Activated naive CD4-positive, alpha-beta T cell treated with anti-CD3 and anti-CD28 coated beads, Interleukin-2, amount 50 U/mL, for 72 hours (primary cell): ENCODE measurements at regions not wholly inside any gene's neighbourhood (a gene's known extent, or its start where the extent isn't known, plus 50 kb on each side); places are given as distances from the start of the nearest gene placed in this dataset.

Source experiments
- ATAC-seq, 2 donors: fragments of 150-1000 bp; cut with Tn5 transposase; 2 replicates each; pipeline ENCODE4 v1.10.0; 2021; ENCODE audit warnings: mild to moderate bottlenecking in 2 of 2, moderate library complexity in 2 of 2
- DNase-seq, 2 donors: peaks; one replicate each; pipeline ENCODE4 v3.0.0; 2021 to 2022; ENCODE audit warnings: low spot score in 2 of 2
- H3K27ac Mint-ChIP-seq, 2 donors: one replicate each; pipeline ENCODE4 v1.8.0; 2022; ENCODE audit warnings: mild to moderate bottlenecking in 2 of 2, mixed read lengths in 2 of 2
- H3K36me3 Mint-ChIP-seq, 2 donors: one replicate each; pipeline ENCODE4 v1.8.0; 2022; ENCODE audit warnings: mixed read lengths in 2 of 2
- H3K9me3 Mint-ChIP-seq, 2 donors: one replicate each; pipeline ENCODE4 v1.8.0; 2022; ENCODE audit warnings: mixed read lengths in 2 of 2

DNA sequence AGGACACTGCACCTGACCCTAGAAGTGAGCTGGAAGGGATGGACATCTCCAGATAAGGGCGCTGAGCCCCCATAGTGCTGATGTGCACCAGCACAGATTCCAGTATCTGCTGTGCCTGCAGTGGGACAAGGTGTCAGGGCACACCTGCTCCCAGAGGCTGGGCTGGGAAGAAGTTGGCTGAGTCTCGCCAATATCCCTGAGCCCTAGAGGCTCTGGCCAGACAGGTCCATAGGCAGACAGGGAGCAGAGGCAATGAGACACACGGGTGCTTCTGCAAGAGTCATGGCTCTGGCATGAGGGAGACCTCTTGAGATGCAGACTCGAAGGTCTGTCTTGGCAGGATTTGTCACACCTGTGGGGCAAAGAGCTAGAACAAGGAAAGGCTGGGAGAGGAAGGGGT, 1321.5 kb downstream of the UQCRFS1 start:
- ATAC-seq, result no peak
- Mint-ChIP-seq H3K36me3 (peaks cover 0 to 16% of the 10 kb centered on the region in 2 donors), H3K27ac (no peak overlapping the region), H3K9me3 (peaks cover 18 to 25% of the 10 kb centered on the region in 2 donors)
- DNase-seq, result no peak

DNA sequence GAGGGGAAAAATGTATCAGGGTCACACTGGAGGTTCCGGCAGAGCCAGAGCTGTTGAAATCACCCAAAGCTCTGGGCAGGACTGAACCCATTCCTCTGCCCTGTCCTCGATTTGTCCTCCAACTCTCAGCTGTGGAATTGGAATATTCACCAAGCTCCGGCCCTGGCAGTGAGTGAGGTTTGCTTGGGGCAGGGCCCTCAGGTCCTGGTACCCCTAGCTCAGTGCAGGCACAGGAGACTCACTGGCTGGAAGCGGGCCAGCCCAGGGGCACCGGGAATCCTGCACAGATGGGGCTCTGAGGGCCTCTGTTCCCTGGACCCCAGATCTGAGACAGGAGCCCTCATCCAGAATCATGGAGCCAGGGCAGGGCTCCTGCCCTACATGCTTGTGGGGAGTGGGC, 1322.3 kb downstream of the UQCRFS1 start:
- ATAC-seq (no peak), DNase-seq (no peak)
- H3K27ac Mint-ChIP-seq, result no peak overlapping the region
- peaks cover 0 to 16% of the 10 kb centered on the region in 2 donors for H3K36me3 Mint-ChIP-seq
- H3K9me3 Mint-ChIP-seq, result peaks cover 20 to 26% of the 10 kb centered on the region in 2 donors

- no peak overlapping the region for H3K27ac Mint-ChIP-seq
- ATAC-seq, result no peak
- H3K36me3 Mint-ChIP-seq, result peaks cover 0 to 16% of the 10 kb centered on the region in 2 donors
Observed at GRCh38 chr19:27890206-27890605, 1322.7 kb downstream of the UQCRFS1 start.

DNA sequence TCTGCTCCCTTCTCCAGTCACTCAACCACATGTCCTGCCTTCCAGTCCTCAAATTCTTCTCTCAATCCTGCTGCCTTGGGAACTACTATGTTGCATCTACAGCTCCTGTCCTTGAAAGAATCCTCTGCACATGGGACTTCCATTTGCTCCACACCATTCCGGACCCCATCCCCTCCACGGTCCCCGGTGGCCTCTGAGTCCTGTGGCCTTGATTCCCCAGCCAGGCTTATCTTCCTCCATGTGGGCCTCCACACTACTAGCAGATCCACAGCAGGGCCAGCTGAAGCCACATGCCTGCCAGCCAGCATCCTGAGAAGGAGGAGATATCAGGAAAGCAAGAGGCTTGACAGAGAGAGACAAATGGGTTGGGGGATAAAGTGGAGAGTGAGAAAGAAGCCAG, 1323.8 kb downstream of the UQCRFS1 start:
- Mint-ChIP-seq H3K27ac (no peak overlapping the region), H3K36me3 (peaks cover 0 to 16% of the 10 kb centered on the region in 2 donors), H3K9me3 (peaks cover 19 to 26% of the 10 kb centered on the region in 2 donors)
- ATAC-seq (no peak), DNase-seq (no peak)

More at GRCh38 chr19:27890206-27890605, 1322.7 kb downstream of the UQCRFS1 start:
- DNase-seq, result no peak
- H3K9me3 Mint-ChIP-seq, result peaks cover 21 to 28% of the 10 kb centered on the region in 2 donors

DNA sequence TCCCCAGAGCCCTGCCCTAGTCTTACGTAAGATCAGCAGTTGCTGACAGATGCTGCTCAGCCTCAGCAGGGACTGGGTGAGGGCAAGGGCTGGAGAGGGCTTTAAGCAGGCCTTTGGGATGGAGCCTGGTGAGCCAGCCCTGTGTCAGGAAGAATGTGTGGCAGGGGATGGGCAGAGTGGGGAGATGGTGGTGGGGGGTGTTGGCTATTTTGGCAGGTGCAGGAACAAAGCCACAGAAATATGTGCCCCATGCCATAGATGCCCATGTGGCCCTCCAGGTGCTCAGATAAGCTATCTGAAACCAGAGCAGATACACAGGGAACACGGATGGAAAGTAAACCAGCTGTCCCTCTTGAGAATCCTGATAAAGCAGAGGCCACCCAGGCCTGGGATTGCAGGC, 1325.0 kb downstream of the UQCRFS1 start:
- ATAC-seq (no peak), DNase-seq (no peak)
- Mint-ChIP-seq H3K27ac (no peak overlapping the region), H3K9me3 (peaks cover 19 to 23% of the 10 kb centered on the region in 2 donors), H3K36me3 (peaks cover 0 to 17% of the 10 kb centered on the region in 2 donors)

DNA sequence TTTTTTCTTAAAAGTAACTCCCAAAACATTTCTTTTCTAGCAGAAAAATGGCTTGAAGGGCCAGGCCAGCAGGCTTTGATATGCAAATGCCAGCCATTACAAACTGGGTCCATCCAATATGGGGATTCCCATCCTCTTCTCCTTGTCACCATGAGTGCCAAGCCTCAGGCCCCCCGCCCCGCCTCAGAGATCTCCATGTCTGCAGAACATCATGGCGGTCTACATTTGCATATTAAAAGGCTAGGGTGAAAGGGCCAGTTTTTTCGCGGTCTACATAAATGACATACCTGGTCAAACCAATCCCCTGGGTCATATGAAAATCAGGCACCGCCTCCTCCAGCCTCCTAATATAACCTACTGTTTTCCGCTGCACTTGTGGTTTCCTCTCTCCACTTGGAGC, 1327.6 kb downstream of the UQCRFS1 start:
- no peak overlapping the region for H3K27ac Mint-ChIP-seq
- ATAC-seq (no peak), DNase-seq (no peak)
- H3K36me3 Mint-ChIP-seq, result peaks cover 0 to 20% of the 10 kb centered on the region in 2 donors
- H3K9me3 Mint-ChIP-seq, result peaks cover 24 to 27% of the 10 kb centered on the region in 2 donors

- DNase-seq (no peak), ATAC-seq (no peak)
- H3K9me3 Mint-ChIP-seq, result peaks cover 27% of the 10 kb centered on the region in 2 donors
- no peak overlapping the region for H3K27ac Mint-ChIP-seq
- H3K36me3 Mint-ChIP-seq, result peaks cover 0 to 15% of the 10 kb centered on the region in 2 donors
Observed at GRCh38 chr19:27884376-27884775, 1328.6 kb downstream of the UQCRFS1 start.

GRCh38 chr19:27881213-27881612, 1331.7 kb downstream of the UQCRFS1 start:
- Mint-ChIP-seq H3K36me3 (peaks cover 0 to 23% of the 10 kb centered on the region in 2 donors), H3K9me3 (peaks cover 29 to 30% of the 10 kb centered on the region in 2 donors), H3K27ac (no peak overlapping the region)
- no peak for ATAC-seq
- DNase-seq, result no peak

GRCh38 chr19:27876976-27877512, 1335.9 kb downstream of the UQCRFS1 start:
- DNase-seq (no peak), ATAC-seq (no peak)
- peaks cover 21 to 26% of the 10 kb centered on the region in 2 donors for H3K9me3 Mint-ChIP-seq
- H3K36me3 Mint-ChIP-seq, result peaks cover 0 to 22% of the 10 kb centered on the region in 2 donors
- no peak overlapping the region for H3K27ac Mint-ChIP-seq

GRCh38 chr19:27876489-27876888, 1336.5 kb downstream of the UQCRFS1 start:
- Mint-ChIP-seq H3K9me3 (peaks cover 21 to 27% of the 10 kb centered on the region in 2 donors), H3K36me3 (peaks cover 0 to 22% of the 10 kb centered on the region in 2 donors), H3K27ac (no peak overlapping the region)
- DNase-seq (no peak), ATAC-seq (no peak)

DNA sequence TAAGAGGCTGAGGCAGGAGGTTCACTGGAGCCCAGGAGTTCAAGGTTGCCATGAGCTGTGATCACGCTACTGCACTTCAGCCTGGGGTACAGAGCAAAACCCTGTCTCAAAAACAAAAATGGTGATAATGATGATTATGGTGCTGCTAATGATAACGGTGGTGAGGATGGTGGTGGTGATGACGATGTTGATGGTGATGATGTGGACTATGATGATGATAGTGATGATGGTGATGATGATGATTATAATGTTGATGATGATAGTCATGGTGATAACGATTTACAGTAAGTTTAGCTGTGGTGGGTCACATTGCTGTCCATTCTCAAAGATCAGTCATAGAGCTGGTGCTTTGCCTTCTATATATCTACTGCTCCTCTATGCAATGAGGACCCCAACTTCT, 1340.6 kb downstream of the UQCRFS1 start:
- H3K9me3 Mint-ChIP-seq, result peaks cover 3 to 27% of the 10 kb centered on the region in 2 donors
- ATAC-seq (no peak), DNase-seq (no peak)
- no peak overlapping the region for H3K27ac Mint-ChIP-seq
- H3K36me3 Mint-ChIP-seq, result peaks cover 0 to 16% of the 10 kb centered on the region in 2 donors

DNA sequence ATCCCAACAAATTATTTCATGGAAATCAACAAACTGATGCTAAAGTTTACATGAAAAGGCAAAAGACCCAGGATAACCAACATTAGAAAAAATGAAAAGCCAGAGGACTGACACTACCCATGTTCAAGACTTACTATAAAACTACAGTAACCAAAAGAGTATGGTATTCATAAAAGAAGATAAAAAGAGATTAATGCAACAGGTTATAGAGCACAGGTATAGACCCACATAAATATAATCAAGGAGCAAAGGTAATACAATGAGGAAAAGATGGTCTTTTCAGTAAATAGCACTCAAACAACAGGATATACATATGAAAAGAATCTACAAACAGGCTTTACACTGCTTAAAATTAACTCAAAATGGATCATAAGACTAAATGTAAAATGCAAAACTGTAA, 1342.7 kb downstream of the UQCRFS1 start:
- Mint-ChIP-seq H3K36me3 (peaks cover 12 to 22% of the 10 kb centered on the region in 2 donors), H3K27ac (no peak overlapping the region)
- no peak for ATAC-seq

GRCh38 chr19:27868007-27868406, 1344.9 kb downstream of the UQCRFS1 start:
- DNase-seq (no peak), ATAC-seq (no peak)
- H3K9me3 Mint-ChIP-seq, result peaks cover 16 to 35% of the 10 kb centered on the region in 2 donors
- H3K36me3 Mint-ChIP-seq, result peaks cover 17 to 39% of the 10 kb centered on the region in 2 donors
- H3K27ac Mint-ChIP-seq, result no peak overlapping the region

More for the DNA sequence above, 1342.7 kb downstream of the UQCRFS1 start:
- no peak for DNase-seq
- H3K9me3 Mint-ChIP-seq, result peaks cover 13 to 29% of the 10 kb centered on the region in 2 donors

DNA sequence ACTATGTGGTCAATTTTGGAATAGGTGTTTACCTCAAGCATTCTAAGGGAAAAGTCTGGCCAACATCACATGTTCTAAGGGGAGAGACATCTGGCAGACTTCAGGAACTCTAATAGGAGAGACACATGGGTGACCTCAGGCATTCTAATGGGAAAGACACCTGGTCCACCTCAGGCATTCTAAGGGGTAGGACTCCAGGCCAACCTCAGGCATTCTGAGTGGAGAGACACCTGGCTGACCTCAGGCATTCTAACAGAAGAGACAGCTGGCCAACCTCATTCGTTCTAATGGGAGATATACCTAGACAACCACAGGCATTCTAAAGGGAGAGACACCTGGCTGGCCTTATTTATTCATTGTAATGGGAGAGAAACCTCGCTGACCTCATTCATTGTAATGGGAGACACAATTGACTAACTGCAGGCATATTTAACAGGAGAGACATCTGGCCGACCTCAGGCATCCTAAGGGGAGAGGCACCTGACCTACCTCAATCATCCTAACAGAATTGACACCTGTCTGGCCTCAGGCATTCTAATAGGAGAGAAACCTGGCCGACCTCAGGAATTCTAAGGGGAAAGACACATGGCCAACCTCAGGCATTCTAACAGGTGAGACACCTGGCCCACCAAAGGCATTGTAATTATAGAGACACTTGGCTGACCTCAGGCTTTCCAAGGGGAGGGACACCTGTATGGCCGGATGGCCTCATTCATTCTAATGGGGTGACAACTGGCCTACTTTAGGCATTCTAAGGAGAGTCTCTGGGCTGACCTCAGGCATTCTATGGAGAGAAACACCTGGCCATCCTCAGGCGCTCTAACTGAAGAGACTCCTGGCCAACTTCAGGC, 1346.8 kb downstream of the UQCRFS1 start:
- ATAC-seq (no peak), DNase-seq (no peak)
- H3K9me3 Mint-ChIP-seq, result peaks cover 24 to 38% of the 10 kb centered on the region in 2 donors
- H3K27ac Mint-ChIP-seq, result no peak overlapping the region
- peaks cover 25 to 44% of the 10 kb centered on the region in 2 donors for H3K36me3 Mint-ChIP-seq

DNA sequence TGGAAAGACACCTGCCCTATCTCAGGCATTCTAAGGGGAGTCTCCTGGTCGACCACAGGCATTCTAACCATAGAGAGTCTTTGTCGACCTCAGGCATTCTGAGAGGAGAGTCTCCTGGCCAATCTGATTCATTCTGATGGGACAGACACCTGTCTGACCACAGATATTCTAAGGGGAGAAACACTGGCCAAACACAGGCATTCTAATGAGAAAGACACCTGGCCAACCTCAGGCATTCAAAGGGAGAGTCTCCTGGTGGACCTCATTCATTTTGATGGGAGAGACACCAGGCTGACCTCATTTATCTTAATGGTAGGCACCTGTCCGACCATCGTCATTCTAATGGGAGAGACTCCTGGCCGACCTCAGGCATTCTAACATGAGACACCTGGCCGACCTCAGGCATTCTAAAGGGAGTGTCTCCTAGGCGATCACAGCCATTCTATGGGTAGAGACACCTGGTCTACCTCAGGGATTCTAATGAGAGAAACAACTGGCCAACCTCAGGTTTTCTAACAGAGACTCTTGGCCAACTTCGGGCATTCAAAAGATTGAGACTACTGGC, 1351.5 kb downstream of the UQCRFS1 start:
- Mint-ChIP-seq H3K36me3 (peaks cover 53 to 73% of the 10 kb centered on the region in 2 donors), H3K27ac (no peak overlapping the region), H3K9me3 (peaks cover 60 to 66% of the 10 kb centered on the region in 2 donors)
- DNase-seq (no peak), ATAC-seq (no peak)

DNA sequence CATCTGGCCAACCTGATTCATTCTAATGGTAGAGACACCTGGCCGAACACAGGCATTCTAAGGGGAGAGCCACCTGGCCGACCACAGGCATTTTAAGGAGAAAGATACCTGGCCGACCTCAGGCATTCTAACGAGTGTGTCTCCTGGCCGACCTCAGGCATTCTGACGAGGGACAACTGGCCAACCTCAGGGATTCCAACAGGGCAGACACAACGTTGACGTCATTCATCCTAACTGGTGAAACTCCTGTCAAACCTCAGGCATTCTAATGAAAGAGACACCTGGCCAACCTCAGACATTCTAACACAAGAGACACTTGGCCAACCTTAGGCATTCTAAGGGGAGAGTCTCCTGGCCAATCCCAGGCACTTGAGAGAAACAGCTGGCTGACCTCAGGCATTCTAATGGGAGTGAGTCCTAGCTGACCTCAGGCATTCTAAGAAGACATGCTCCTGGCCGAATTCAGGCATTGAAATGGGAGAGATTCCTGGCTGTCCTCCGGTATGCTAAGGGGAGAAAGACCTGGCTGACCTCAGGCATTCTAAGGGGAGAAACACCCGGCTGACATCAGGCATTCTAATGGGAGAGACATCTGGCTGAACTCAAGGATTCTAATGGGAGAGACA, 1352.5 kb downstream of the UQCRFS1 start:
- peaks cover 59 to 65% of the 10 kb centered on the region in 2 donors for H3K9me3 Mint-ChIP-seq
- peaks cover 53 to 73% of the 10 kb centered on the region in 2 donors for H3K36me3 Mint-ChIP-seq
- no peak for ATAC-seq

GRCh38 chr19:27859689-27860088, 1353.3 kb downstream of the UQCRFS1 start:
- Mint-ChIP-seq H3K27ac (no peak overlapping the region), H3K36me3 (peaks cover 54 to 73% of the 10 kb centered on the region in 2 donors), H3K9me3 (peaks cover 62 to 68% of the 10 kb centered on the region in 2 donors)
- ATAC-seq, result no peak
- DNase-seq, result no peak

More for the DNA sequence above, 1352.5 kb downstream of the UQCRFS1 start:
- H3K27ac Mint-ChIP-seq, result no peak overlapping the region
- DNase-seq, result no peak
